Muscle of arm (tissue), 1 donor: ENCODE measurements at regions not wholly inside any gene's neighbourhood (a gene's known extent, or its start where the extent isn't known, plus 50 kb on each side); places are given as distances from the start of the nearest gene placed in this dataset.

Experiments
- DNase-seq: peaks from one replicate; pipeline ENCODE4 v3.0.0-alpha.2; 2013

DNA sequence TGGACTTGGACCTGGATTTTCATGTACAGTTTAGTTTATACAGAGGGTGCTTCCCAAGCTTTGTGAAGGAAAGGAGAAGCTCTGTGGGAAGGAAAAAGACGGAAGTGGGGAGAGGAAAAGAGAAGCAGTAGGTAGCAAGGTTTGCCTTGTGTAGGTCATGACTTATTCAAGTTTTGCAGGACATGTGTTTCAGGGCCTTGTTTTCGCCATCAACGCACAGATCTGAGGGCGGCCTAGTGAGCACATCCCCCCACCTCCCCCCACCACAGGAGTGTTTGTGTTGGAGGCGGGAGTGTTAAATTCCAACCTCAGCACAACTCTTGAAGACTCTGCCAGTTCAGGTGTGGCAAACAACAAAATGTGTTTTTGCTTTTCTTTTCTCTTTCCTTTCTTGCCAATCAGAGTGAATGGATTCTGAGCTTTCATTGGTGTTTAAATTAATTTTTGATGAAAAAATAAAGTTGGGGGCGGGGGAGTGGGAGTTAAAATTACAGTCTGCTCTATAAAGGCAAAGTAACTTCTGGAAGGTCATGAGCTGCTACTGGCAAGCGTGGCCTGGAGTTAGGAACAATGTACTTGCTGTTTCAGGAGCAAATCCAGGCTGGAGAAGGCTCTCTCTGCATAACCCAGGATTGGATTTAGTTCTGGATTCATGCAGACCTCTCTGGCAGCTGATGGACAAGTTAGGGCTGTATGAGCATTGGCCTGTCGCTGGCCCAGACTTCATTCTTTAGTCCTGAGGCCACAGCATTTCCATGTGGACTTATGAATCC is 338.5 kb downstream of the CD83 start:
- DNase-seq: no peak

DNA sequence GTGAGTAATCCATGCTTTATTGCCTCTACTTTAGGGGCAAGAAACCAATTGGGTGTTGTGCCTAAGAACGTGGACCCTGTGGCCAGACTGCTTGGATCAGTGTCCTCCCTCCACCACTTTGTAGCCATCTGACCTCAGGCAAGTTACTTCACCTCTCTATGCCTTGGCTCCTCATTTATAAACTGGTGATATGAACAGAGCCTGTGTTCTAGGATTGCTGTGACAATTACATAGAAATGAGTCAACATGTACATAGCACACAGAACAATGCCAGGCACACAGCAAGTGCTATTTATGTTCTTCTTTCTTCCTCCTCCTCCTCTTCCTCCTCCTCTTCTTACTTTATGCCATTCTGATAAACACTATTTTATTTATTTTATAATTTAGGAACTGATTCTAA is 339.4 kb downstream of the CD83 start:
- DNase-seq: no peak

DNA sequence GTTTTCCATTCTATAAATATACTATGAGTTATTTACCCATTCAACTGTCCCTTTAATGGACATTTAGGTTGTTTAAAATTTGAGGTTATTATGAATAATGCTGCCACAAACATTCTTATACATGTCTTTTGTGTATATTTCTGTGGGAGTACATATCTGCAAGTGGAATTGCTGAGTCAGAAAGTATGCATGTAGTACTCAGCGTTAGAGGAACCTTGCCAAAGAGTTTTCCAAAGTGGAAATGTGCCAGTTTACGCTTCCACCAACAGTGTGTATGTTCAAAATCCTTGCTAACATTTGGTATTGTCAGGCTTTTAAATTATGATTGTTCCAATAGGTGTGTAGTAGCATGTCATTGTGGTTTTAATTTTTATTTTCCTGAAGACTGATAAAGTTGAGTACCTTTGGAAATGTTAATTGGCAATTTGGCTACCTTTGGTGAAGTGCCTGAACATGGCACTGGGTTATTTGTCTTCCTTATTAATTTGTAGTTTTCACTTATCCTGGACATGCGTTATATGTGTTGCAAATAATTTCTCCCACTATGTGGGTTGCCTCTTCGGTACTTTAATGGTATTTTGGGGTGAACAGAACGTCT is 341.2 kb downstream of the CD83 start:
- no peak for DNase-seq

DNA sequence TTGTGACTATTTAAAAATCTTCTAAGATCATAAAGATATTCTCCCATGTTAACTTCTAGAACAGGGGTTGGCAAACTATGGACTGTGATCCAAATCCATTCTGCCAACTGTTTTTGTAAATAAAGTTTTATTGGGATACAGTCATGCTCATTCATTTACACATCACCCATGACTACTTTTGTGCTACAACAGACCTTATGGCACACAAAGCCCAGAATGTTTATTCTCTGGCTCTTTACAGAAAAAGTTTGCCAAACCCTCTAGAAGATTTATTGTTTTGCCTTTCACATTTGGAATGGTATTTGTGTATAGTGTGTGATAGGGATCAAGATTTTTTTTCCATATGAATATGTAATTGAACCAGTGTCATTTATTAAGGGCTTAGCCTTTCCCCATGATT is 341.7 kb downstream of the CD83 start:
- no peak for DNase-seq

DNA sequence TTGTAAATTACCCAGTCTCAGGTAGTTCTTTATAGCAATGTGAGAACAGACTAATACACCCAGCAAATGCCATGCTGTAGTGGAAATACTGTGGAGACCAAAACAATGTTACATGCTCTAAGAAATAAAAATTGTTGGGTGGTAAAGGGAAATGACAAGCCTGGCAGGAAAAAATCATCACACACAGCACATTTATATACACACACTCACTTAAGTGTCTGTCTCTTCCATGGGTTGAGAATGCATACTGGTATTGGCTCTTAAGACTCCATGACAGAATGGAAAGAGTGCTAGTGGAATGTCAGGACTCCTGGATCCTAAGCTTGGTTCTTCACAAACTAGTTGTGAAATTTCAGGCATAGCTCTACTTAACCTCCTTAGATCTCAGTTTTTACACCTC is 343.0 kb downstream of the CD83 start:
- DNase-seq: no peak

DNA sequence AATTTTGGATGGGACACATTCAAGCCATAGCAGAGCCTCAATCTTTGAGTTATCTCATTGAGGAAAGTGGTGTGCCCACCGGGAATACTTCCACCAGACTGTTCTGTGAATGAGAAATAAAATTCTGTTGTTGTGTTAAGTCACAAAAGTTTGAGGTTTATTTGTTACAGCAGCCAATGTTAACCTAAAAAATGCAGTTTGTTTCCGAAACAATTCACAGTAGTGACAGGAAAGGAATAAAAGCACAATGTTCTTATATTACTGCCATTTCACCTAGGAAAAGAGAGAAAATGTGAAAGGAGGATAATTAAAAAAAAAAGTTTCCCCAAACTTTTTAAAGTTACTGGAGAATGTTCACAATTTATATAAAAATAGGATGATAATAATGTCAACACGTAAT is 344.6 kb downstream of the CD83 start:
- DNase-seq: no peak

DNA sequence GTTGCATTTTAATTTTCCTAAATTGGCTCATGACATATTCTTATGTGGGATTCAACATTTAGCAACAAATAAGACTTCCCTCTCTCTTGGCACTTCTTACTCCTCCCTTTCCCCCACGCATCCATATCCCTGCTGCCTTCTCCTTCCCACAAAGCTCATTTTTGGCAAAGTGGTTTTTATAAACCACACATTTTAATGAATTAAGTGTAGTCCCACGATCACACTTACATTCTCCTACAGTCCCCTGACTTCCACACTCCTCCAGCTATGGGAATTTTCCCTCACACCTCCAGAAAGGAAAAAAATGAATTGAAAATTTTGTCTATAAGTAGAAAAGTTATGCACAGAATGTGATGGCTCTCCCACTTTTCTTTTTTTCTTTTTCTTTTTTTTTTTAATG is 345.0 kb downstream of the CD83 start:
- no peak for DNase-seq

DNA sequence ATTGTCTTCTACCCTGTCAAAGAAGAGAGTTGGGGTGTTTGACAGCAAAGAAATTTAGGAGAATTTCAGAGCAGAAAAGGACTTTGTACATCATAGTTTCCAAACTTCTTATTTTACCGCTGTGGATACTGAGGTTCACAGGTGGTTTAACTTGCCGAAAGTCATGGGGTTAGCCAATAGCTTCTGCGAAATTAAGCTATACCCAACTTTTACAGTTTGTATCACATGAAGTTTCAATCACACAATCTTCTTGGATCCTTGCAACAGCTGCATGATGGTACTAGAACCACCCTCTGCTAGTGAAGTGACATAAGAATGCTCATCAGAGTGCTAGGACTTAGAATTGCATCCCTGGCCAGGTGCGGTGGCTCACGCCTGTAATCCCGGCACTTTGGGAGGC is 345.5 kb downstream of the CD83 start:
- DNase-seq: no peak

DNA sequence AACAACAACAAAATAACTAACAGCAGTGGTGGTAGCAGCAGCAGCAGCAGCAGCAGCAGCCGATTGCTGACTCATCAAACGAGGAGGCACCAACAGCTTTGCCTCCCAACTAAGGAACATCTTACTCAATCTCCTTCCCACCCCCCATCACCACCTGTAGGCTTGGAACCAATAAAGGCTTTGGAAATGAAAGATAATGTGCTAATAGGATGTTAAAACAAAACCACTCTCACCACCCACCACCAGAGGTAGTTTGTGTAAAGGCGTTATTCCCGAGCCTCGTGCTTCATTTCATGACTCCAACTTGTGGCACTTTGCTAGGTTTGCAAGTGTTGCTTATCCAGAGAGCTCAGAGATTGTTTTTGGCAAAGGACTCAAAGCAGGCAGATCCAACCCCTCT is 346.5 kb downstream of the CD83 start:
- no peak for DNase-seq

DNA sequence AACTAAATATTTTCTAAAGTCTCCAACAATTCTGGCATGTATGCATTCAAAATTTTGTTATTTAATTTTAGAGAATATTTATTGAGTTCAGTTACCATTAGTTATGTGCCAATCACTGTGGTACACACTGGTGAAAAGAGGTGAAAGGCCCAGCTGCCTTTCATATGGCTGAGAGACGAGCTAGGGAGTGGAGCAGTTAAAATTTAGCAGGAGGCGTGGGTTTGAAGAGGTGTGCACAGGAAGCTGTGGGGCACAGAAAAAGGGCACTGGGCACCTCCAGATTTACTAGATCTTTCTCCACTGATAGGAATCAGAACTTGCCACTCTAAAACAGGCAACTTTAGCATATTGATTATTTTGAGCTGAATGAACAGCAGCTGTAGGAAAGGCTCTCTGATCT is 347.1 kb downstream of the CD83 start:
- DNase-seq: no peak

DNA sequence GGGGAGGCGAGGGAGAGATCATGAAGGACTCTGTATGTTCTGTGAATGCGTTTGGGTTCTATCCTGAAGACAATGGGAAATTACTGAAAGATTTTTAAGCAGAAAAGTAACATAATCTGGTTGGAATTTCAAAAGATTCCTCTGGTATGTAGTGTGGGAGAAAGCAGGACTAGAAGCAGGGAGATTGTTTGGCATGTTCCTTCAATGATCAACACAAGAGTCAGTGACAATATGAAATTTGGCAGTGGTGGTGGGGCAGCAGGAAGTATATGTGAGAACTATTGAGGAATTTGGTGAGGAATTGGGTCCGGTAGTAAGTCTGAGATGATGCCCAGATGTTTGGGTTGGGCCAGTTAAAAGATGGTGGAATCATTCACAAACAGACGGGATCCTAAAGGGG is 348.7 kb downstream of the CD83 start:
- no peak for DNase-seq

DNA sequence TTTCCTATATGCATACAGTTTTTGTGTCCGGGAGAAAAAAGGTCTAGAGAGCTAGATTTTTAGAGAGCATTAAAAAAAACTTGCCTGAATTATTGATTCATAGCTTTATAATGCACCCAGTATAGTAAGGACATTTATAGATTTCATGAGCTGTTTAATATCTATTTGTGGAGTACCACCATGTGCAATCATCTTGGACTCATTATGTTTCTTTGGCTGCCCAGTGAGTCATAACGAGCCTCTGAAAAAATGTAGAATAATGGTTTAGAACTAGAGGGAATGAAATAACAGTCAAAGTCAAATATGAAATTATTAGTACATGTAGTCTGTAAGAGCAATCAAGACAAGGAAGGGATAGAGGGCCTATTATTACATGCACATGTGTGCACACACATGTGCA is 350.0 kb downstream of the CD83 start:
- no peak for DNase-seq

DNA sequence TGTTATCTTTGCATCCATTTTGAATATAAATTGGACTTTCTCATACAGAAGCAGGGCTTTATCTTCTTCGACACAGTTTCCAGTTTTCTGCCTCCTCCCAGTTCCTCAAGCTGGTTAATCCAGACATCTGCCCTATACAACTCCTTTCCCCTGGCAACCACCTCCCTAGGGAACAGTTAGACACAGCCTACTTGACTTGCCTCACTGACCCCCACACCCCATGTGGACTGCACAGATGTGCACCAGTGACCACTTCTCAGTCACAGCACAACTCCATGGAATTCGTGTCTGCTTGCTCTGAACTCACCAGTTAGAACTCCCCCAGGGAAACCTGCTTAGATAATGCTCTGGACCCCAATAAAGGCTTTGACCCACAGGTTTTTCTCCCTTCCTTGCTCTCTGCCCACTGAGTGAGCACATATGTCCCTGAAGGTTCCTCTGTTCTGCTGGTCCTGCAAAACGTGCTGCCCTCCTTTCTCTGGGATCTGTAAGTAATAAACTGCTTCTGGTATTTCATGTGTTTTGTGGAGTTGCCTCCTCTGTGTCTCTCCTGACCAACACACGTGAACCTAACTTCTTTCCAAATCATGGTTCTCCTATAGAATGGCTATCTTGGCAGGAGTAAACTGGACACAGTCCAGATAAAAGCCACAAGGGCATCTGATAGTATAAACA is 351.2 kb downstream of the CD83 start:
- no peak for DNase-seq

DNA sequence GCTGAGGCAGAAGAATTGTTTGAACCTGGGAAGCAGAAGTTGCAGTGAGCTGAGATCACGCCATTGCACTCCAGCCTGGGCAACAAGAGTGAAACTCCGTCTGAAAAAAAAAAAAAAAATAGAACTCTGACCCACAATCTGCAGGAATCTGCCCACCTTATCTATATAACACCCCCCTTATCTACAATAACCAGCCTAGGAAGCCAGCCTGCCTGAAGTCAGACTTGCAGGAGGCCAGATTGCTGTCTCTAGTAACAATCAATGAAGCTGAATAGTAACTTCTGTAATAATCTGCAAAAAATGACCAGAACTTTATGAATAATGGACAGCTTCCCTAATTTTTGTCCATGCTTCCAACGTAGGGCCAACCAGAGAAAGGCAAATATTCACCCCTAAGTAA is 352.5 kb downstream of the CD83 start:
- DNase-seq: no peak

DNA sequence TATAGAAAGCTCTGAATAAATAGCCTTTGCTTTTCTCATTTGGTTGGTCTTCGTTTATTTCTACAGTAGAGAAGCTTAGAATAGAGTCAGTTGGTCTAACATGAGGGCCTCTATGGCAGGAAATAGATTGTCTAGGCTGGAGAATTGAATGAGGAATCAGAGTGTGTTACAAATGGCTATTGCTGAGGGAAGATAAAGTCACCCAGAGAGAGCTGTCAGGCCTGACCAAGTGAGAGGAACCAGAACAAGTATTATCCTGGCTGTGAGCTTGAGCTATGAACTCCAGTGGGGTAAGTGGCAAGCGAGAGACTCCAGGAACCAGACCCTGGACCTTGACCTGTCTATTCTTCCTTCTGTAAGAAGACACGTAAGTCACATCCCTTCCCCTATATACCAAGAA is 353.1 kb downstream of the CD83 start:
- DNase-seq: no peak

DNA sequence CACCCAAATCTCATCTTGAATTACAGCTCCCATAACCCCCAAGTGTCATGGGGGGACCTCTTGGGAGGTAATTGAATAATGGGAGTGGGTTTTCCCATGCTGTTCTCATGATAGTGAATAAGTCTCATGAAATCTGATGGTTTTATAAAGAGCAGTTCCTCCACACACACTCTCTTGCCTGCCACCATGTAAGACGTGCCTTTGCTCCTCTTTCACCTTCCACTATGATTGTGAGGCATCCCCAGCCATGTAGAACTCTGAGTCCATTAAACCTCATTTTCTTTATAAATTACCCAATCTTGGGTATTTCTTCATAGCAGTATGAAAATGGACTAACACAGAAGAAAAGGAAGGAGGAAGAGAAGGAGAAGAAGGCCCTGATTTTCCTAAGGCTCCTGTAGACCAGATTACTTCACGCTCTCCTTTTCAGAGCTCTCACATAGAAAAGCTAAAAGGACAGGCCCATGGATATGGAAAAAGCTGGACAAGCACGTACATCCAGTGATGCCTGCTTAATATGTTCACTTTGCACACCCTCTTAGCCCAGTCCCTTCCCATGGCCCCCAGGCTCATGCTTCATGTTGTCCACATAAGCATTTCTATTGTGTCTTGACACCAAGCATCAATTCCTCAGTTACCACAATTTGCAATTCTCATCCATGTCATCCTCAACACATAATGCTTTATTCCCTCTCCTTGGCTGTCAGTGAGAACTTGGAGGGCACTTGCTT is 354.8 kb downstream of the CD83 start:
- DNase-seq: no peak

DNA sequence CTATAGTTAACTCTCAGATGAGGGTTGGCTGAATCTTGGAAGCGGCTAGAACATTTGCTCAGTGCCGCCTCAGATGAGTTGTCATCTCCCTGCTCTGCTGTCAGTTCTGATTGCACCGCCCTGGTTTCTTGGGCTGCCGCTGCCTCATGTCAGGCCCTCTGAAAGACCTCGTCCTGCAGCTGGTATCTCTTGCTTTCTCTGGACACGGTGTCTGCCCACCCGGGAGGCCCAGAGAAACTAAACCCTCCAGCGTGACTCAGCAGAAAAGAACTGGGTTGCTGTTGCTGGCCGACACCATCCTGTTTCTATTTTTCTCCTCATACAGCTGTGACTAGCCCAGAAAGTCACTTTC is 355.4 kb downstream of the CD83 start:
- no peak for DNase-seq

DNA sequence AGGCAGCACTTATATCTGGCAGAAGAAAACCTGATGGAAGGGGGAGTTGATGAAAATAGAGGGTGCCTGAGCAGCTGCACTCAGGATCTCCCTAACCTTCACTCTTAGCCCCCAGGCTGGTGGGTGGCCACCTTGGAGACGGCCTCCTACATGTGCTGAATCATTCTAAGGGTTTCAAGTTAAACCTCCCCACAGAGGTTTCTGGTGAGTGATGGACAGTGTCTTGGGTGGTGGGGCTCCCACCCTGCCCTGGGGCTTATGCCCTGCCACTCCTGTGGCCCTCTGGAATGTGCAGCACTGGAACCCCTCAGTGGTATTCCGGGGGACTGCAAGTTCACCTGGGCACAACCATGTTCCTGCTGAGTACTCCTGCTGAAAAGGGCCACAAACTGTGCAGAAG is 357.2 kb downstream of the CD83 start:
- DNase-seq: no peak

DNA sequence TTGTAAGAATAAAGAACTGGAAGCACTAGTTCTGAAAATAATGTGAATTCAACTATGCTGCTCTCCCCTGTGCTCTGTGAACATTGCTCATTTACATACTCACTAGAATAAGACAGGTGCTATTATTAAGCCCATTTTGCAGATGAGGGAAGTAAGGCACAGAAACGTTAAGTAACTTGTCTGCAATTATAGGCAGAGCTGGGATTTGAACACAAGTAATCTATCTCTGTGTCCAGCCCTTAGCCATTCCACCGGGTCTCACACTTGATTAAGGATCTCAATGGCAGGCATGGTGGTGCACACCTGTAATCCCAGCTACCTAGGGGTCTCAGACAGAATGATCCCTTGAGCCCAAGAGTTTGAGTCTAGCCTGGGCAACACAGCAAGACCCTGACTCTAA is 357.7 kb downstream of the CD83 start:
- DNase-seq: no peak

DNA sequence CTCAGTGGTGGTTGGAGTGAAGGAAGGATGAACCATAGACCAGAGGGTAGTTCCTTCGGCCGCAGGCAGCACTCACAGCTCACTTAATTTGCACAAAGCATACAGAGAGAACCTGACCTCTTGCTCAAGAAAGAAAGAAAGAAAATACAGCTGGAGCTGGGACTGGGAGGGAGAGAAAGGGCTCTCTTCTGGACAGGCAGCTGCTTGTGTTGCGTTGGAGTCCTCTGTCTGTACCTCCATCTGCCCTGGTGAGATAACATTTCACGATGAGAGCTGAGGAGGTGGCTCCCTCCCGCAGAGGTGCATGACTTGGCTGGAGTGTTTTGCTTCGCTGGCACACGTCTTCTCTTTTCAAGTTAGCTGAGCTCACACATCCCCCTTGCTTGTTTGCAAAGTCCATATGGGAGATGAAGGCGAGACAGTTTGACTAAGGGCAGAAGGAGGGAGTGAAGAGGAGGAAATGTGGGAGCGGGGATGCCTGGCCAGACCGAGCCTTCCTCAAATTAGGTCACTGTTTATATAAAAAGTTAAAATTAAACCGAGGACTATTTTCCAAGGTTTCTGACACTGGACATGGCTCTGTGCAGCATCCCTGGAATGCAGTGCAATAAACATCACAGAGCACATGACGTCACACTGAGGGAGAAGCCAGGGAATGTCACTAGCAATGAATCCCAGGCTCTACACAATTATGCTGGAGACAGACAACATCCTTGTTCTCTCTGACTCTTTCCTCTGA is 359.4 kb downstream of the CD83 start:
- DNase-seq: peak; percentile 91

DNA sequence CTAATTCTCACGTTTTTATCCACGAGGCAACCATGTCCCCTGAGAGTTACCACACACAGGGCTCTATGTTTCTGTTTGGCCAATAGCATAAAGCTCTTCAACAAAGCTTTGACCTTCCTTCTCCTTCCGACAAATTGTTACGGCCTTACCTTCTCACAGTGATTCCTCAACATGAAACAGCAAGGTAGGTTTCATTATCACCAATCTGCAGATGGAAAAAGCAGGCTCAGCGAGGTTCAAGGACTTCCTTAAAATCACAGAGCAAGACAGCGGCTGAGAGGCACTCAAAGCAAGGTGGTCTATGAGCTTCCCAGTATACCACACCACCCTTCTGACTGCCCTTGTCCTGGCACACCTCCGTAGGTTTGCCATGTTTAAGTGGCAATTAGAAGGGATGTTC is 360.0 kb downstream of the CD83 start:
- DNase-seq: no peak
